Suprapubic skin (tissue), 4 donors: ENCODE measurements at regions not wholly inside any gene's neighbourhood (a gene's known extent, or its start where the extent isn't known, plus 50 kb on each side); places are given as distances from the start of the nearest gene placed in this dataset.

Experiments
- EP300 ChIP-seq: sonication (generic); formaldehyde crosslinking; IDR thresholded peaks from one replicate; pipeline ENCODE4 v1.6.1; 2017; ENCODE audit warnings: antibody characterized with exemption
- POLR2A ChIP-seq, 2 donors: fragments of 450-650 bp; IDR thresholded peaks; one replicate each; pipeline ENCODE4 v1.6.1; 2017; ENCODE audit warnings: antibody characterized with exemption in 2 of 2, mild to moderate bottlenecking in 2 of 2, moderate library complexity in 2 of 2
- POLR2AphosphoS5 ChIP-seq, 3 donors: sonication (generic); formaldehyde crosslinking; IDR thresholded peaks; one replicate each; pipeline ENCODE4 v1.6.1; 2017; ENCODE audit warnings: antibody characterized with exemption in 3 of 3
- TF ChIP-seq, protein P1 (sequence below), 2 donors: fragments of 200-600 bp in 1 of 2; fragments of 450-650 bp in 1 of 2; sonication (generic) in 1 of 2; IDR thresholded peaks; one replicate each; pipeline ENCODE4 v1.5.1; 2016 to 2019; ENCODE audit warnings: antibody characterized with exemption in 2 of 2, mild to moderate bottlenecking in 1 of 2, moderate library complexity in 1 of 2

DNA sequence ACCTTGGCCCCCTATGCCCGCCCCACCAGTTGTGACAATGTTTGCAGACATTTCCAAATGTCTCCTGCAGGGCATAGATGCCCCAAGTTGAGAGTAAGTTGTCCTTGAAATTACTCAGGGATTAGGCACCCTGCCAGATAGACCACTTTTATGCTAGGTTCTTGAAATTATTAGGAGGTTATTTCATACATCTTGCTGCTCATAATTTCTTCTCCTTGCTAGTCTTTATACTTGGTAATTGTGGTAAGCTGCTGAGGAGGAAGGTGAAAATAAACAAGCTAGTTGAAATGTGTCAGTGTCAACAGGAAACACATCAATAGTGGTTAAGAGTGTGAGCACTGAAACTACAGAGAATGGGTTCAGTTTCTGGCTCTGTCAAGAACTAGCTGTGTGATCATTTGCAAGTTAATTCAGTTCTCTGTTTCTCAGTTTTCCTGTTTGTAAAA lies 63.7 kb upstream of the AOAH start:
- TF ChIP-seq POLR2A (IDR thresholded peaks at IDR 0.05) (no peak), EP300 (no peak), POLR2AphosphoS5 (IDR thresholded peaks at IDR 0.05) (no peak)
- TF ChIP-seq, protein P1, sequence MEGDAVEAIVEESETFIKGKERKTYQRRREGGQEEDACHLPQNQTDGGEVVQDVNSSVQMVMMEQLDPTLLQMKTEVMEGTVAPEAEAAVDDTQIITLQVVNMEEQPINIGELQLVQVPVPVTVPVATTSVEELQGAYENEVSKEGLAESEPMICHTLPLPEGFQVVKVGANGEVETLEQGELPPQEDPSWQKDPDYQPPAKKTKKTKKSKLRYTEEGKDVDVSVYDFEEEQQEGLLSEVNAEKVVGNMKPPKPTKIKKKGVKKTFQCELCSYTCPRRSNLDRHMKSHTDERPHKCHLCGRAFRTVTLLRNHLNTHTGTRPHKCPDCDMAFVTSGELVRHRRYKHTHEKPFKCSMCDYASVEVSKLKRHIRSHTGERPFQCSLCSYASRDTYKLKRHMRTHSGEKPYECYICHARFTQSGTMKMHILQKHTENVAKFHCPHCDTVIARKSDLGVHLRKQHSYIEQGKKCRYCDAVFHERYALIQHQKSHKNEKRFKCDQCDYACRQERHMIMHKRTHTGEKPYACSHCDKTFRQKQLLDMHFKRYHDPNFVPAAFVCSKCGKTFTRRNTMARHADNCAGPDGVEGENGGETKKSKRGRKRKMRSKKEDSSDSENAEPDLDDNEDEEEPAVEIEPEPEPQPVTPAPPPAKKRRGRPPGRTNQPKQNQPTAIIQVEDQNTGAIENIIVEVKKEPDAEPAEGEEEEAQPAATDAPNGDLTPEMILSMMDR (IDR thresholded peaks at IDR 0.05), result no peak
